OCI-LY3 (cell line): ENCODE measurements at regions not wholly inside any gene's neighbourhood (a gene's known extent, or its start where the extent isn't known, plus 50 kb on each side); places are given as distances from the start of the nearest gene placed in this dataset.

ENCODE experiments used
- CTCF ChIP-seq: fragments of 200-600, 300-600 bp; sonication (generic); IDR thresholded peaks from 2 replicates; pipeline ENCODE4 v1.5.1; 2014; ENCODE audit warnings: antibody characterized with exemption, low read length, low read depth
- EZH2phosphoT487 ChIP-seq: fragments of 200-600 bp; shearing (Covaris generic); IDR thresholded peaks from 2 replicates; pipeline ENCODE4 v1.6.1; 2018; ENCODE audit warnings: antibody characterized with exemption, mixed run types, low read depth

- no peak for TF ChIP-seq CTCF
- TF ChIP-seq EZH2phosphoT487: no peak
These were observed 276.8 kb downstream of the TEX29 start for GRCh38 chr13:111597191-111597611.
